ENCODE measurements at regions not wholly inside any gene's neighbourhood (a gene's known extent, or its start where the extent isn't known, plus 50 kb on each side); places are given as distances from the start of the nearest gene placed in this dataset.

DNA sequence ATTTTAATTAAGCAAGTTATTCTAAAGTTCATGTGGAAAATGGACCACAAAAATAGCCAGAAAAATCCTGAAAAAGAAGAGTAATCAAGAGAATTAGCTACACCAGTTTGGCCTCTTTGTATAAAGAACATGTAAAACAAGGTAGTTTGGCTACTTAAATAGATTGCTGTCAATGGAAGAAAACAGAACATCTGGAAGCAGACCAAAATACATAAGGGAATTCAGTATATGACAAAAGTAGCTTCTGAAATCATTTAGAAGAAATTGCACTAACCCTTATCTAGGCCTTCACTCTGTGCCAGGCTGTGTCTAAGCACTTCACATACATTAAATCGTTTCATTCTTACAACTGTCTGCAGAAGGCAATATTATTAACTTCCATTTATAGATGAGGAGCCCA, 156.6 kb downstream of the PRDM6 start:
- no peaks in the 10 kb centered on the region for H3K27me3 ChIP-seq (ENCODE audit: control insufficient read depth, insufficient read depth, low read length)
- no peak overlapping the region for H3K27ac ChIP-seq (ENCODE audit: low read depth in 2 of 2, low read length in 2 of 2)
- no peak for FAIRE-seq
- H3K4me3 ChIP-seq (ENCODE audit: low read length in 3 of 3), result no peak overlapping the region
- TF ChIP-seq, protein P1, sequence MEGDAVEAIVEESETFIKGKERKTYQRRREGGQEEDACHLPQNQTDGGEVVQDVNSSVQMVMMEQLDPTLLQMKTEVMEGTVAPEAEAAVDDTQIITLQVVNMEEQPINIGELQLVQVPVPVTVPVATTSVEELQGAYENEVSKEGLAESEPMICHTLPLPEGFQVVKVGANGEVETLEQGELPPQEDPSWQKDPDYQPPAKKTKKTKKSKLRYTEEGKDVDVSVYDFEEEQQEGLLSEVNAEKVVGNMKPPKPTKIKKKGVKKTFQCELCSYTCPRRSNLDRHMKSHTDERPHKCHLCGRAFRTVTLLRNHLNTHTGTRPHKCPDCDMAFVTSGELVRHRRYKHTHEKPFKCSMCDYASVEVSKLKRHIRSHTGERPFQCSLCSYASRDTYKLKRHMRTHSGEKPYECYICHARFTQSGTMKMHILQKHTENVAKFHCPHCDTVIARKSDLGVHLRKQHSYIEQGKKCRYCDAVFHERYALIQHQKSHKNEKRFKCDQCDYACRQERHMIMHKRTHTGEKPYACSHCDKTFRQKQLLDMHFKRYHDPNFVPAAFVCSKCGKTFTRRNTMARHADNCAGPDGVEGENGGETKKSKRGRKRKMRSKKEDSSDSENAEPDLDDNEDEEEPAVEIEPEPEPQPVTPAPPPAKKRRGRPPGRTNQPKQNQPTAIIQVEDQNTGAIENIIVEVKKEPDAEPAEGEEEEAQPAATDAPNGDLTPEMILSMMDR (IDR thresholded peaks at IDR 0.05; ENCODE audit: borderline replicate concordance, extremely low read depth, insufficient read depth), result no peak
- no peaks in the 10 kb centered on the region for H3K4me1 ChIP-seq (ENCODE audit: control insufficient read depth in 2 of 3, insufficient read depth in 2 of 3, low read depth in 1 of 3, low read length in 3 of 3)
- H3K36me3 ChIP-seq (ENCODE audit: control insufficient read depth in 2 of 3, insufficient read depth in 3 of 3, low read length in 3 of 3), result no peaks in the 10 kb centered on the region
- H3K9me3 ChIP-seq (ENCODE audit: control insufficient read depth in 2 of 3, insufficient read depth in 1 of 3, low read length in 3 of 3), result no peaks in the 10 kb centered on the region
- H3K9ac ChIP-seq (ENCODE audit: low read length in 3 of 3), result no peak overlapping the region
- no peak for DNase-seq
- intact Hi-C loops (cut with DNase I), result no loop called here

DNA sequence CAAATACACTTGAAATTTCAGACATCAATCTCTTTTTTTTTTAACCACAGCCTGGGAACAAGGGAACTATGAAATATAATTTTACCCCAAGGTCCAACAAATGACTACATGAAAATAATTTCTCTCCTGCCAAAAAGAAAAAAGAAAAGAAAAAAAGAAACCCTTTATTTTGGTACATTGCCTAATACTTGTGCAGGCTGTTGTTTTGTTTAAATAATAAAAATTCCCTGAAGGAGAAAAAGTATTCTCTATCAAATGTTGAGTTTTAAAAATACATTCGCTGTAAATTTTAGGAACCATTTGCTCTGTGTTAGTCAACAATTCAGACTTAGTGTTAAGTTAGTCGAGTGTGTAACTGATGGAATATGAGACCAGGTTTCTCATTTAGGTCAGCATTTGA, 155.4 kb downstream of the PRDM6 start:
- Histone ChIP-seq H3K4me3 (ENCODE audit: low read length in 3 of 3) (no peak overlapping the region), H3K9me3 (ENCODE audit: control insufficient read depth in 2 of 3, insufficient read depth in 1 of 3, low read length in 3 of 3) (no peaks in the 10 kb centered on the region), H3K9ac (ENCODE audit: low read length in 3 of 3) (no peak overlapping the region), H3K27me3 (ENCODE audit: control insufficient read depth, insufficient read depth, low read length) (no peaks in the 10 kb centered on the region), H3K27ac (ENCODE audit: low read depth in 2 of 2, low read length in 2 of 2) (no peak overlapping the region), H3K36me3 (ENCODE audit: control insufficient read depth in 2 of 3, insufficient read depth in 3 of 3, low read length in 3 of 3) (no peaks in the 10 kb centered on the region), H3K4me1 (ENCODE audit: control insufficient read depth in 2 of 3, insufficient read depth in 2 of 3, low read depth in 1 of 3, low read length in 3 of 3) (no peaks in the 10 kb centered on the region)
- TF ChIP-seq, protein P1 (IDR thresholded peaks at IDR 0.05; ENCODE audit: borderline replicate concordance, extremely low read depth, insufficient read depth), result no peak
- DNase-seq (no peak), FAIRE-seq (no peak)
- intact Hi-C loops (cut with DNase I), result no loop called here
